ENCODE measurements at regions not wholly inside any gene's neighbourhood (a gene's known extent, or its start where the extent isn't known, plus 50 kb on each side); places are given as distances from the start of the nearest gene placed in this dataset.

GRCh38 chr12:123076604-123077297 is 74.1 kb downstream of the PITPNM2 start:
- no peak for TF ChIP-seq CTCF (IDR thresholded peaks at IDR 0.05)
- DNase-seq = no peak
- H3K9me3 ChIP-seq = no peaks in the 10 kb centered on the region
- peaks cover 6% of the 10 kb centered on the region for H3K4me1 ChIP-seq
- H3K27me3 ChIP-seq = no peaks in the 10 kb centered on the region
- no peak overlapping the region for H3K4me3 ChIP-seq
- H3K9ac ChIP-seq (ENCODE audit: low read depth in 2 of 2, low read length in 2 of 2) = no peak overlapping the region
- H3K36me3 ChIP-seq = no peaks in the 10 kb centered on the region
- H3K27ac ChIP-seq = peak overlapping the region; percentile 15
- intact Hi-C loops (cut with DNase I) = no loop called here

GRCh38 chr12:123075646-123076171 is 75.2 kb downstream of the PITPNM2 start:
- Histone ChIP-seq H3K36me3 (no peaks in the 10 kb centered on the region), H3K27ac (peak overlapping the region; percentile 25), H3K9me3 (no peaks in the 10 kb centered on the region), H3K4me3 (no peak overlapping the region), H3K27me3 (no peaks in the 10 kb centered on the region), H3K4me1 (peaks cover 6% of the 10 kb centered on the region), H3K9ac (ENCODE audit: low read depth in 2 of 2, low read length in 2 of 2) (no peak overlapping the region)
- TF ChIP-seq CTCF (IDR thresholded peaks at IDR 0.05) = no peak
- peak; percentile 39 for DNase-seq
- intact Hi-C loops (cut with DNase I) = no loop called here

GRCh38 chr12:123075087-123075645 is 75.7 kb downstream of the PITPNM2 start:
- no peak for DNase-seq
- no peak overlapping the region for H3K4me3 ChIP-seq
- H3K4me1 ChIP-seq = peaks cover 6% of the 10 kb centered on the region
- no peaks in the 10 kb centered on the region for H3K27me3 ChIP-seq
- H3K27ac ChIP-seq = peak overlapping the region; percentile 25
- TF ChIP-seq CTCF (IDR thresholded peaks at IDR 0.05) = no peak
- no peaks in the 10 kb centered on the region for H3K9me3 ChIP-seq
- intact Hi-C loops (cut with DNase I) = no loop called here
- no peaks in the 10 kb centered on the region for H3K36me3 ChIP-seq
- H3K9ac ChIP-seq (ENCODE audit: low read depth in 2 of 2, low read length in 2 of 2) = no peak overlapping the region

GRCh38 chr12:123073962-123074801 is 76.7 kb downstream of the PITPNM2 start:
- H3K9ac ChIP-seq (ENCODE audit: low read depth in 2 of 2, low read length in 2 of 2) = no peak overlapping the region
- H3K9me3 ChIP-seq = no peaks in the 10 kb centered on the region
- TF ChIP-seq CTCF (IDR thresholded peaks at IDR 0.05) = no peak
- no peaks in the 10 kb centered on the region for H3K36me3 ChIP-seq
- H3K27me3 ChIP-seq = no peaks in the 10 kb centered on the region
- DNase-seq = no peak
- intact Hi-C loops (cut with DNase I) = no loop called here
- H3K4me3 ChIP-seq = no peak overlapping the region
- peaks cover 6% of the 10 kb centered on the region for H3K4me1 ChIP-seq
- H3K27ac ChIP-seq = no peak overlapping the region

GRCh38 chr12:123073292-123073691 is 77.6 kb downstream of the PITPNM2 start:
- H3K9ac ChIP-seq (ENCODE audit: low read depth in 2 of 2, low read length in 2 of 2) = no peak overlapping the region
- no peak overlapping the region for H3K4me3 ChIP-seq
- peaks cover 6% of the 10 kb centered on the region for H3K4me1 ChIP-seq
- intact Hi-C loops (cut with DNase I) = no loop called here
- H3K27ac ChIP-seq = no peak overlapping the region
- no peaks in the 10 kb centered on the region for H3K9me3 ChIP-seq
- no peak for DNase-seq
- TF ChIP-seq CTCF (IDR thresholded peaks at IDR 0.05) = no peak
- H3K36me3 ChIP-seq = no peaks in the 10 kb centered on the region
- H3K27me3 ChIP-seq = no peaks in the 10 kb centered on the region

All from colonic mucosa (tissue), 4 donors.